ENCODE measurements at regions not wholly inside any gene's neighbourhood (a gene's known extent, or its start where the extent isn't known, plus 50 kb on each side); places are given as distances from the start of the nearest gene placed in this dataset.

GRCh38 chr4:181548873-181549575 is 694.2 kb upstream of the TENM3 start:
- Histone ChIP-seq H3K36me3 (no peaks in the 10 kb centered on the region), H3K9me3 (no peaks in the 10 kb centered on the region), H3K27me3 (no peaks in the 10 kb centered on the region), H3K4me1 (no peaks in the 10 kb centered on the region), H3K4me3 (no peak overlapping the region), H3K27ac (no peak overlapping the region)
- in situ Hi-C loops (cut with MboI; ENCODE audit: low sequenced_read_pairs in 4 of 4) (loop anchor here in 2 of 4 donors (25.0 kb wide), 2 partner anchors 262 to 412 kb away; no protein-coding TSS in a partner anchor), intact Hi-C loops (cut with DNase I; ENCODE audit: low total_unique reads) (no loop called here)
- DNase-seq = no peak
- TF ChIP-seq CTCF (IDR thresholded peaks at IDR 0.05 in 4 of 5, conservative IDR thresholded peaks at IDR 0.05 in 1 of 5) (no peak), POLR2A (IDR thresholded peaks at IDR 0.05) (no peak)
- ATAC-seq = no peak

GRCh38 chr4:181549576-181550188 is 693.5 kb upstream of the TENM3 start:
- DNase-seq (no peak), ATAC-seq (no peak)
- in situ Hi-C loops (cut with MboI; ENCODE audit: low sequenced_read_pairs in 4 of 4) = loop anchor here in 2 of 4 donors (25.0 kb wide), 2 partner anchors 262 to 412 kb away; no protein-coding TSS in a partner anchor
- no peak overlapping the region for H3K27ac ChIP-seq
- H3K27me3 ChIP-seq = no peaks in the 10 kb centered on the region
- TF ChIP-seq POLR2A (IDR thresholded peaks at IDR 0.05) = no peak
- no peaks in the 10 kb centered on the region for H3K4me1 ChIP-seq
- intact Hi-C loops (cut with DNase I; ENCODE audit: low total_unique reads) = no loop called here
- no peak overlapping the region for H3K4me3 ChIP-seq
- no peaks in the 10 kb centered on the region for H3K36me3 ChIP-seq
- no peaks in the 10 kb centered on the region for H3K9me3 ChIP-seq

GRCh38 chr4:181550381-181550780 is 692.8 kb upstream of the TENM3 start:
- H3K27me3 ChIP-seq = no peaks in the 10 kb centered on the region
- H3K36me3 ChIP-seq = no peaks in the 10 kb centered on the region
- DNase-seq (no peak), ATAC-seq (no peak)
- H3K27ac ChIP-seq = no peak overlapping the region
- intact Hi-C loops (cut with DNase I; ENCODE audit: low total_unique reads) (no loop called here), in situ Hi-C loops (cut with MboI; ENCODE audit: low sequenced_read_pairs in 4 of 4) (no loop called here)
- no peaks in the 10 kb centered on the region for H3K9me3 ChIP-seq
- H3K4me3 ChIP-seq = no peak overlapping the region
- TF ChIP-seq POLR2A (IDR thresholded peaks at IDR 0.05) (no peak), CTCF (IDR thresholded peaks at IDR 0.05 in 4 of 5, conservative IDR thresholded peaks at IDR 0.05 in 1 of 5) (no peak)
- H3K4me1 ChIP-seq = no peaks in the 10 kb centered on the region

- DNase-seq (no peak), ATAC-seq (no peak)
- Histone ChIP-seq H3K4me1 (no peaks in the 10 kb centered on the region), H3K4me3 (no peak overlapping the region), H3K27ac (no peak overlapping the region), H3K36me3 (no peaks in the 10 kb centered on the region), H3K27me3 (no peaks in the 10 kb centered on the region), H3K9me3 (no peaks in the 10 kb centered on the region)
- intact Hi-C loops (cut with DNase I; ENCODE audit: low total_unique reads) (no loop called here), in situ Hi-C loops (cut with MboI; ENCODE audit: low sequenced_read_pairs in 4 of 4) (no loop called here)
- no peak for TF ChIP-seq CTCF (IDR thresholded peaks at IDR 0.05 in 4 of 5, conservative IDR thresholded peaks at IDR 0.05 in 1 of 5)
- no peak for TF ChIP-seq POLR2A (IDR thresholded peaks at IDR 0.05)
Measured at GRCh38 chr4:181559637-181560036, 683.6 kb upstream of the TENM3 start.

GRCh38 chr4:181562399-181562798 is 680.8 kb upstream of the TENM3 start:
- H3K9me3 ChIP-seq = no peaks in the 10 kb centered on the region
- ATAC-seq (no peak), DNase-seq (no peak)
- no peak for TF ChIP-seq CTCF (IDR thresholded peaks at IDR 0.05 in 4 of 5, conservative IDR thresholded peaks at IDR 0.05 in 1 of 5)
- no peak for TF ChIP-seq POLR2A (IDR thresholded peaks at IDR 0.05)
- no peaks in the 10 kb centered on the region for H3K36me3 ChIP-seq
- intact Hi-C loops (cut with DNase I; ENCODE audit: low total_unique reads) (no loop called here), in situ Hi-C loops (cut with MboI; ENCODE audit: low sequenced_read_pairs in 4 of 4) (no loop called here)
- no peak overlapping the region for H3K27ac ChIP-seq
- no peaks in the 10 kb centered on the region for H3K27me3 ChIP-seq
- no peak overlapping the region for H3K4me3 ChIP-seq
- no peaks in the 10 kb centered on the region for H3K4me1 ChIP-seq

Measured in gastrocnemius medialis (tissue), 4 donors.